Neural cell (in vitro differentiated cells): ENCODE measurements at regions not wholly inside any gene's neighbourhood (a gene's known extent, or its start where the extent isn't known, plus 50 kb on each side); places are given as distances from the start of the nearest gene placed in this dataset.

Source experiments
- H2AFZ ChIP-seq: fragments of 200-600, 300-800 bp; sonication (generic), shearing (Covaris generic); 2 replicates; pipeline ENCODE4 v1.6.0; 2014; ENCODE audit warnings: low read depth, mild to moderate bottlenecking, antibody characterized with exemption, low read length, moderate library complexity
- H3F3A ChIP-seq: fragments of 200-600 bp; shearing (Covaris generic); 2 replicates; pipeline ENCODE4 v1.6.1; 2016; ENCODE audit warnings: mild to moderate bottlenecking, moderate library complexity, mixed read lengths, antibody characterized with exemption, low read length; ENCODE audit not compliant: insufficient read depth, poor library complexity, severe bottlenecking
- H3K27ac ChIP-seq: fragments of 200-600, 300-800 bp; sonication (generic), shearing (Covaris generic); 2 replicates; pipeline ENCODE4 v1.5.1; 2014; ENCODE audit warnings: mild to moderate bottlenecking, low read length, moderate library complexity
- H3K27me3 ChIP-seq: fragments of 300-800, 200-600 bp; sonication (generic), shearing (Covaris generic); 2 replicates; pipeline ENCODE4 v1.6.0; 2014; ENCODE audit warnings: mild to moderate bottlenecking, low read depth, low read length, moderate library complexity; ENCODE audit not compliant: insufficient read depth
- H3K36me3 ChIP-seq: fragments of 300-800, 200-600 bp; sonication (generic), shearing (Covaris generic); 2 replicates; pipeline ENCODE4 v1.5.1; 2014; ENCODE audit warnings: mild to moderate bottlenecking, antibody characterized with exemption, low read length, moderate library complexity; ENCODE audit not compliant: insufficient read depth
- H3K4me2 ChIP-seq: fragments of 300-800, 200-600 bp; sonication (generic), shearing (Covaris generic); 2 replicates; pipeline ENCODE4 v1.6.0; 2014; ENCODE audit warnings: mild to moderate bottlenecking, low read length
- H3K4me3 ChIP-seq: fragments of 300-800, 200-600 bp; sonication (generic), shearing (Covaris generic); 2 replicates; pipeline ENCODE4 v1.5.1; 2014; ENCODE audit warnings: mild to moderate bottlenecking, low read length, moderate library complexity
- H3K79me2 ChIP-seq: fragments of 200-600 bp; shearing (Covaris generic); replicated peaks from 2 replicates; pipeline ENCODE4 v1.6.0; 2014; ENCODE audit warnings: mild to moderate bottlenecking, low read length, moderate library complexity; ENCODE audit not compliant: insufficient read depth
- H3K9ac ChIP-seq: fragments of 300-800, 200-600 bp; sonication (generic), shearing (Covaris generic); 2 replicates; pipeline ENCODE4 v1.6.1; 2016; ENCODE audit warnings: mild to moderate bottlenecking, low read length, mixed read lengths
- H3K9me2 ChIP-seq: fragments of 200-600 bp; shearing (Covaris generic); 2 replicates; pipeline ENCODE4 v1.6.1; 2016; ENCODE audit warnings: mild to moderate bottlenecking, low read length, mixed read lengths; ENCODE audit not compliant: insufficient read depth
- H3K9me3 ChIP-seq: fragments of 200-600, 300-800 bp; sonication (generic), shearing (Covaris generic); 2 replicates; pipeline ENCODE4 v1.6.1; 2016; ENCODE audit warnings: mild to moderate bottlenecking, mixed run types, low read length, moderate library complexity, mixed read lengths
- H4K20me1 ChIP-seq: fragments of 200-600 bp; shearing (Covaris generic); 2 replicates; pipeline ENCODE4 v1.6.1; 2016; ENCODE audit warnings: mild to moderate bottlenecking, mixed run types; ENCODE audit not compliant: insufficient read depth
- EP300 ChIP-seq: fragments of 450-650 bp; conservative IDR thresholded peaks from 2 replicates; pipeline ENCODE4 v1.6.1; 2014; ENCODE audit warnings: antibody characterized with exemption, mild to moderate bottlenecking, moderate library complexity; ENCODE audit not compliant: poor library complexity, severe bottlenecking
- EZH2 ChIP-seq: fragments of 200-600, 300-800 bp; shearing (Covaris generic), sonication (generic); IDR thresholded peaks from 2 replicates; pipeline ENCODE4 v1.6.1; 2014; ENCODE audit warnings: antibody characterized with exemption, low read length, borderline replicate concordance, mild to moderate bottlenecking; ENCODE audit not compliant: insufficient read depth, poor library complexity, severe bottlenecking
- MXI1 ChIP-seq: fragments of 450-650 bp; conservative IDR thresholded peaks from 2 replicates; pipeline ENCODE4 v1.6.1; 2014; ENCODE audit warnings: antibody characterized with exemption, mild to moderate bottlenecking; ENCODE audit not compliant: poor library complexity, severe bottlenecking
- POLR2AphosphoS5 ChIP-seq: IDR thresholded peaks from 2 replicates; pipeline ENCODE4 v1.6.1; 2012
- RAD21 ChIP-seq: fragments of 450-650 bp; conservative IDR thresholded peaks from 2 replicates; pipeline ENCODE4 v1.6.1; 2014; ENCODE audit warnings: antibody characterized with exemption, mild to moderate bottlenecking, moderate library complexity
- SMC3 ChIP-seq: fragments of 450-650 bp; conservative IDR thresholded peaks from 2 replicates; pipeline ENCODE4 v1.6.1; 2014; ENCODE audit warnings: antibody characterized with exemption, mild to moderate bottlenecking, moderate library complexity; ENCODE audit not compliant: poor library complexity
- TAF1 ChIP-seq: IDR thresholded peaks from 2 replicates; pipeline ENCODE4 v1.6.1; 2012; ENCODE audit warnings: low read depth
- TF ChIP-seq, protein P1 (sequence below): fragments of 450-650 bp; IDR thresholded peaks from 2 replicates; pipeline ENCODE4 v1.5.1; 2014; ENCODE audit warnings: antibody characterized with exemption, mild to moderate bottlenecking, moderate library complexity; ENCODE audit not compliant: poor library complexity, severe bottlenecking
- TF ChIP-seq, protein P2 (sequence below): IDR thresholded peaks from 2 replicates; pipeline ENCODE4 v1.6.1; 2012; ENCODE audit warnings: borderline replicate concordance

DNA sequence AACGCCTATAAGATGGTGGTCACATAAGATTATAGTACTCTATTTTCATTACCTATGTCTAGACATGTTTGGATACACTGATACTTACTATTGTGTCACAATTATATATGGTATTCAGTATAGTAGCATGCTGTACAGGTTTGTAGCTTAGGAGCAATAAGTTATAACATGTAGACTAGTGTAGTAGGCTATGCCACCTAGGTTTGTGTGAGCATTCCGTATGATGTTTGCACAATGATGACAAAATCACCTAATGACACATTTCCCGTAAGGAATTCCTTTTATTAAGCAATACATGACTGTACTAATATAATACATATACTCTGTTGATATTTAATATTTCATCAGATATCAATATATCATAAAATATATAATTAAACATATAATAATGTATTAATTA, 540.7 kb downstream of the BMP2 start:
- Histone ChIP-seq H3K9me2 (no peaks in the 10 kb centered on the region), H4K20me1 (no peaks in the 10 kb centered on the region), H2AFZ (no peak overlapping the region), H3K9ac (no peak overlapping the region), H3F3A (no peaks in the 10 kb centered on the region), H3K27me3 (no peaks in the 10 kb centered on the region), H3K36me3 (no peaks in the 10 kb centered on the region), H3K79me2 (no peaks in the 10 kb centered on the region), H3K4me2 (no peak overlapping the region), H3K27ac (no peak overlapping the region), H3K4me3 (no peak overlapping the region), H3K9me3 (no peaks in the 10 kb centered on the region)
- TF ChIP-seq SMC3 = no peak
- no peak for TF ChIP-seq MXI1
- no peak for TF ChIP-seq EP300
- TF ChIP-seq, protein P1, sequence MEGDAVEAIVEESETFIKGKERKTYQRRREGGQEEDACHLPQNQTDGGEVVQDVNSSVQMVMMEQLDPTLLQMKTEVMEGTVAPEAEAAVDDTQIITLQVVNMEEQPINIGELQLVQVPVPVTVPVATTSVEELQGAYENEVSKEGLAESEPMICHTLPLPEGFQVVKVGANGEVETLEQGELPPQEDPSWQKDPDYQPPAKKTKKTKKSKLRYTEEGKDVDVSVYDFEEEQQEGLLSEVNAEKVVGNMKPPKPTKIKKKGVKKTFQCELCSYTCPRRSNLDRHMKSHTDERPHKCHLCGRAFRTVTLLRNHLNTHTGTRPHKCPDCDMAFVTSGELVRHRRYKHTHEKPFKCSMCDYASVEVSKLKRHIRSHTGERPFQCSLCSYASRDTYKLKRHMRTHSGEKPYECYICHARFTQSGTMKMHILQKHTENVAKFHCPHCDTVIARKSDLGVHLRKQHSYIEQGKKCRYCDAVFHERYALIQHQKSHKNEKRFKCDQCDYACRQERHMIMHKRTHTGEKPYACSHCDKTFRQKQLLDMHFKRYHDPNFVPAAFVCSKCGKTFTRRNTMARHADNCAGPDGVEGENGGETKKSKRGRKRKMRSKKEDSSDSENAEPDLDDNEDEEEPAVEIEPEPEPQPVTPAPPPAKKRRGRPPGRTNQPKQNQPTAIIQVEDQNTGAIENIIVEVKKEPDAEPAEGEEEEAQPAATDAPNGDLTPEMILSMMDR = no peak
- TF ChIP-seq EZH2 = no peak
- no peak for TF ChIP-seq POLR2AphosphoS5
- no peak for TF ChIP-seq TAF1
- TF ChIP-seq RAD21 = no peak
- TF ChIP-seq, protein P2, sequence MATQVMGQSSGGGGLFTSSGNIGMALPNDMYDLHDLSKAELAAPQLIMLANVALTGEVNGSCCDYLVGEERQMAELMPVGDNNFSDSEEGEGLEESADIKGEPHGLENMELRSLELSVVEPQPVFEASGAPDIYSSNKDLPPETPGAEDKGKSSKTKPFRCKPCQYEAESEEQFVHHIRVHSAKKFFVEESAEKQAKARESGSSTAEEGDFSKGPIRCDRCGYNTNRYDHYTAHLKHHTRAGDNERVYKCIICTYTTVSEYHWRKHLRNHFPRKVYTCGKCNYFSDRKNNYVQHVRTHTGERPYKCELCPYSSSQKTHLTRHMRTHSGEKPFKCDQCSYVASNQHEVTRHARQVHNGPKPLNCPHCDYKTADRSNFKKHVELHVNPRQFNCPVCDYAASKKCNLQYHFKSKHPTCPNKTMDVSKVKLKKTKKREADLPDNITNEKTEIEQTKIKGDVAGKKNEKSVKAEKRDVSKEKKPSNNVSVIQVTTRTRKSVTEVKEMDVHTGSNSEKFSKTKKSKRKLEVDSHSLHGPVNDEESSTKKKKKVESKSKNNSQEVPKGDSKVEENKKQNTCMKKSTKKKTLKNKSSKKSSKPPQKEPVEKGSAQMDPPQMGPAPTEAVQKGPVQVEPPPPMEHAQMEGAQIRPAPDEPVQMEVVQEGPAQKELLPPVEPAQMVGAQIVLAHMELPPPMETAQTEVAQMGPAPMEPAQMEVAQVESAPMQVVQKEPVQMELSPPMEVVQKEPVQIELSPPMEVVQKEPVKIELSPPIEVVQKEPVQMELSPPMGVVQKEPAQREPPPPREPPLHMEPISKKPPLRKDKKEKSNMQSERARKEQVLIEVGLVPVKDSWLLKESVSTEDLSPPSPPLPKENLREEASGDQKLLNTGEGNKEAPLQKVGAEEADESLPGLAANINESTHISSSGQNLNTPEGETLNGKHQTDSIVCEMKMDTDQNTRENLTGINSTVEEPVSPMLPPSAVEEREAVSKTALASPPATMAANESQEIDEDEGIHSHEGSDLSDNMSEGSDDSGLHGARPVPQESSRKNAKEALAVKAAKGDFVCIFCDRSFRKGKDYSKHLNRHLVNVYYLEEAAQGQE = no peak

DNA sequence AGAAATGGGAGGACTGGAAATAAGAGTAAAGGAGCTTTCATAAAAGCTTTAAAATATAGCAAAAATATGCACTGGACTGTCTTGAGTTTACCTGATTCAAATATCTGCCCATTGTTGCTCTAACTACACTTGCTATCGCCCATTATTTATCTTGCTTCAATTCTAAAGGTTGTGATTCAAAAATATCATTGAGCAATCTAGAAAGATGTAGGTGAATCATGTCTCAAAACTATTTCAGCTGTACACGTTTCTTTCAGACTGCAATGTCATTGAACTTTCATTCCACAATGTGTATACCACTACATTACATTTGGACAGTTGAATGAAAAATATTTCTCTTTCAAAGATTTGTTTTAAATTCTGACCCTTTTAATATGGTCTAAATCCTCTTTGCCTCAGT, 545.6 kb downstream of the BMP2 start:
- Histone ChIP-seq H3K79me2 (no peaks in the 10 kb centered on the region), H3K9ac (no peak overlapping the region), H3K4me3 (no peak overlapping the region), H3K9me2 (no peaks in the 10 kb centered on the region), H3F3A (no peaks in the 10 kb centered on the region), H3K27ac (no peak overlapping the region), H3K4me2 (no peak overlapping the region), H3K27me3 (no peaks in the 10 kb centered on the region), H3K9me3 (no peaks in the 10 kb centered on the region), H3K36me3 (no peaks in the 10 kb centered on the region), H4K20me1 (no peaks in the 10 kb centered on the region), H2AFZ (no peak overlapping the region)
- TF ChIP-seq RAD21 (no peak), MXI1 (no peak), EZH2 (no peak), SMC3 (no peak), POLR2AphosphoS5 (no peak), EP300 (no peak), TAF1 (no peak)
- TF ChIP-seq, protein P1 = no peak
- TF ChIP-seq, protein P2 = no peak
